Keratinocyte (primary cell): ENCODE measurements at regions not wholly inside any gene's neighbourhood (a gene's known extent, or its start where the extent isn't known, plus 50 kb on each side); places are given as distances from the start of the nearest gene placed in this dataset.
"Not testable (repeated sequence)": the region's sequence is repeated elsewhere in the genome, so short reads cannot be mapped to it uniquely, and the experiment has no call there.

ENCODE experiments used
- EZH2 ChIP-seq: IDR thresholded peaks from one replicate; pipeline ENCODE4 v1.6.1; 2012; ENCODE audit warnings: inconsistent platforms, mild to moderate bottlenecking, low read length, moderate library complexity
- TF ChIP-seq, protein P1 (sequence below), 3 experiments: IDR thresholded peaks in 1 of 3; conservative IDR thresholded peaks in 1 of 3; optimal IDR thresholded peaks in 1 of 3; 2 replicates in 2 of 3; 3 replicates in 1 of 3; pipeline versions ENCODE3 to v1.5.1; 2011; ENCODE audit warnings: low read length in 3 of 3, mild to moderate bottlenecking in 3 of 3, moderate library complexity in 2 of 3, control low read depth in 1 of 3, inconsistent platforms in 1 of 3; ENCODE audit not compliant: insufficient read depth in 2 of 3; ENCODE audit errors: extremely low read depth in 1 of 3

DNA sequence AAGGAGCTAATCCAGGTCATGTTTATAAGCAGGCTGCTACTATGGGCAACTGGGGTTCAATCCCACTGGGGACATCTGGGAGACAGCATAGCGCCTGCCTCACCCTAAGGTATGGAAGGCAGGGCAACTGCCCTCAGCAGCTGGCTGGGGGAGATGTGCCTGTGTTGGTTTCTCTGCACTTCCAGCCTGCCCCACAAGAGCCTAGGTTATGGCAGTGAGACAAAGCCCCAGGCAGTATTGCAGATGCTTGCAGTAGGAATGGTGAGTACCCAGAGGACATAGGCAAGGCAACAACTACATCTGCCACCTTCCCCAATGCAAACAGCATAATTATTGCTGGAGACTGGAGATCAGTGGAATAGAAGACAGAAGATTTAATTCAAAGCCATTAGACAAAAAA, 131.8 kb downstream of the NPIPA8 start:
- TF ChIP-seq, protein P1, sequence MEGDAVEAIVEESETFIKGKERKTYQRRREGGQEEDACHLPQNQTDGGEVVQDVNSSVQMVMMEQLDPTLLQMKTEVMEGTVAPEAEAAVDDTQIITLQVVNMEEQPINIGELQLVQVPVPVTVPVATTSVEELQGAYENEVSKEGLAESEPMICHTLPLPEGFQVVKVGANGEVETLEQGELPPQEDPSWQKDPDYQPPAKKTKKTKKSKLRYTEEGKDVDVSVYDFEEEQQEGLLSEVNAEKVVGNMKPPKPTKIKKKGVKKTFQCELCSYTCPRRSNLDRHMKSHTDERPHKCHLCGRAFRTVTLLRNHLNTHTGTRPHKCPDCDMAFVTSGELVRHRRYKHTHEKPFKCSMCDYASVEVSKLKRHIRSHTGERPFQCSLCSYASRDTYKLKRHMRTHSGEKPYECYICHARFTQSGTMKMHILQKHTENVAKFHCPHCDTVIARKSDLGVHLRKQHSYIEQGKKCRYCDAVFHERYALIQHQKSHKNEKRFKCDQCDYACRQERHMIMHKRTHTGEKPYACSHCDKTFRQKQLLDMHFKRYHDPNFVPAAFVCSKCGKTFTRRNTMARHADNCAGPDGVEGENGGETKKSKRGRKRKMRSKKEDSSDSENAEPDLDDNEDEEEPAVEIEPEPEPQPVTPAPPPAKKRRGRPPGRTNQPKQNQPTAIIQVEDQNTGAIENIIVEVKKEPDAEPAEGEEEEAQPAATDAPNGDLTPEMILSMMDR (optimal IDR thresholded peaks at IDR 0.05 in 1 of 3, IDR thresholded peaks at IDR 0.05 in 1 of 3, conservative IDR thresholded peaks at IDR 0.05 in 1 of 3; ENCODE audit: extremely low read depth in 1 of 3, insufficient read depth in 2 of 3, low read length in 3 of 3), result not testable (repeated sequence)
- not testable (repeated sequence) for TF ChIP-seq EZH2
